Peyer's patch (tissue), 4 donors: ENCODE measurements at regions not wholly inside any gene's neighbourhood (a gene's known extent, or its start where the extent isn't known, plus 50 kb on each side); places are given as distances from the start of the nearest gene placed in this dataset.

ENCODE experiments used
- POLR2A ChIP-seq, 2 donors: fragments of 450-650 bp; IDR thresholded peaks; one replicate each; pipeline ENCODE4 v1.5.1; 2017; ENCODE audit warnings: antibody characterized with exemption in 2 of 2, mild to moderate bottlenecking in 2 of 2, moderate library complexity in 2 of 2
- TF ChIP-seq, protein P1 (sequence below), 6 experiments: fragments of 450-650 bp in 4 of 6; fragments of 200-600 bp in 2 of 6; sonication (generic) in 1 of 6; IDR thresholded peaks; one replicate each; pipeline ENCODE4 v1.5.1; 2017 to 2019; ENCODE audit warnings: antibody characterized with exemption in 6 of 6, mild to moderate bottlenecking in 3 of 6, moderate library complexity in 1 of 6

DNA sequence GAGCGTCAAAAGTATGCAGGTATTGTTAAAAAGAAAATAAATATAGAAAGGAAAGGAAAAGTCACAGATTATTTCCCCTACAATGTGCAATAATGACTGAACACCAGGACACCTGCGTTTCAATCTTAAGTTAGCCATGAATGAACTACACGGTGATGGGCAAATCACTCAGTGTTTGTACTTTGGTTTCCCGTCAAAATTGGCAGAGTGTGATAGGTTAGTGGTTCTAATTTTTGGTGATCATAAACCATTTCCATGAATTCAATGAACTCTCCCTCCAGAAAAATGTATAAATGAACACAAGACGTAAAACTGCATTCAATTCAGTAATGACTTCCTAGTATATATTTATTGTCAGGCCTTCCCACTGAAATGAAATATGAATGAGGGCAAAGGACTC, 59.0 kb upstream of the ITGA1 start:
- TF ChIP-seq, protein P1, sequence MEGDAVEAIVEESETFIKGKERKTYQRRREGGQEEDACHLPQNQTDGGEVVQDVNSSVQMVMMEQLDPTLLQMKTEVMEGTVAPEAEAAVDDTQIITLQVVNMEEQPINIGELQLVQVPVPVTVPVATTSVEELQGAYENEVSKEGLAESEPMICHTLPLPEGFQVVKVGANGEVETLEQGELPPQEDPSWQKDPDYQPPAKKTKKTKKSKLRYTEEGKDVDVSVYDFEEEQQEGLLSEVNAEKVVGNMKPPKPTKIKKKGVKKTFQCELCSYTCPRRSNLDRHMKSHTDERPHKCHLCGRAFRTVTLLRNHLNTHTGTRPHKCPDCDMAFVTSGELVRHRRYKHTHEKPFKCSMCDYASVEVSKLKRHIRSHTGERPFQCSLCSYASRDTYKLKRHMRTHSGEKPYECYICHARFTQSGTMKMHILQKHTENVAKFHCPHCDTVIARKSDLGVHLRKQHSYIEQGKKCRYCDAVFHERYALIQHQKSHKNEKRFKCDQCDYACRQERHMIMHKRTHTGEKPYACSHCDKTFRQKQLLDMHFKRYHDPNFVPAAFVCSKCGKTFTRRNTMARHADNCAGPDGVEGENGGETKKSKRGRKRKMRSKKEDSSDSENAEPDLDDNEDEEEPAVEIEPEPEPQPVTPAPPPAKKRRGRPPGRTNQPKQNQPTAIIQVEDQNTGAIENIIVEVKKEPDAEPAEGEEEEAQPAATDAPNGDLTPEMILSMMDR (IDR thresholded peaks at IDR 0.05): no peak
- TF ChIP-seq POLR2A (IDR thresholded peaks at IDR 0.05): no peak
